HG02623 (cell line): ENCODE measurements at regions not wholly inside any gene's neighbourhood (a gene's known extent, or its start where the extent isn't known, plus 50 kb on each side); places are given as distances from the start of the nearest gene placed in this dataset.

Experiments used
- ATAC-seq: cut with Tn5 transposase; IDR thresholded peaks from one replicate; pipeline ENCODE4 v1.9.1; 2021; ENCODE audit warnings: moderate library complexity; ENCODE audit not compliant: unreplicated experiment

DNA sequence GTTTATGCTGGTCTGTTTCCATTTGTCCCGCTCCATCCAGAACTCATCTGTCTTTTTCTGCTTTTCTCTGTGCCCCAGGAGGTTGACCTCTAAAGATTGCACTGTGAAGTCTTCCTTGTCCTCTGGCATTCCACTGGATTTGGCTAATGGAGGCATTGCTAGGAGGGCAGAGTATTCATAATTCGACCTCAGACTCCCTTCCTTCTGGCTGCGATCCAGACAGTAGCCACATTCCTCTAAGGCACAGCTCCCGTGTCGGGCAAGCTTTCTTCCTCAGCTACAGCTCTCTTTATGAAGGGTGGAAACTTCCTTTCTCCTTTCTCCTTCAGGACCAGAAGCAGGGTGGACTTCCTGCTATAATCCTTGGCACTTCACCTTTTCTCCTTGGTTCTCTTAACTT, 175.9 kb downstream of the BAMBI start:
- no peak for ATAC-seq

GRCh38 chr10:28857164-28857563, 179.8 kb downstream of the BAMBI start:
- no peak for ATAC-seq

- no peak for ATAC-seq
Observed at GRCh38 chr10:28858646-28859045, 181.3 kb downstream of the BAMBI start.

DNA sequence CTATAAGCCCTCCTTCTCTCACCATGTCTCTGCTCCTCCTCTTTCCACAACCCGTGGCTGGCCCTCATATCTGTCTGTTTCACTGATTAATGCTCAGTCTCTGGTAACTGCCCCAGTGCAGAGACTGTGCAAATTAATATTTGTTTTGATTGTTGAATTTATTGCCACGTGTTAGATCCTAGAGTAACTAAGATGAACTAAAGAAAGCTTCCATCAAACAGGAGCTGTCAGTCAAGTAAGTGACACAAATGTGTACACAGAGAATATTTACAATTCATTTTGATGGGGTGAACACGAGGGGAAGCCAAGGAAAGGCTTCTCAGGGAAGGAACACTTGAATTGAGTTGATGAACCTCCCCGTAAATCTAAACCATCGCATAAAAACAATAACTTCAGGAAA, 182.5 kb downstream of the BAMBI start:
- ATAC-seq = no peak

DNA sequence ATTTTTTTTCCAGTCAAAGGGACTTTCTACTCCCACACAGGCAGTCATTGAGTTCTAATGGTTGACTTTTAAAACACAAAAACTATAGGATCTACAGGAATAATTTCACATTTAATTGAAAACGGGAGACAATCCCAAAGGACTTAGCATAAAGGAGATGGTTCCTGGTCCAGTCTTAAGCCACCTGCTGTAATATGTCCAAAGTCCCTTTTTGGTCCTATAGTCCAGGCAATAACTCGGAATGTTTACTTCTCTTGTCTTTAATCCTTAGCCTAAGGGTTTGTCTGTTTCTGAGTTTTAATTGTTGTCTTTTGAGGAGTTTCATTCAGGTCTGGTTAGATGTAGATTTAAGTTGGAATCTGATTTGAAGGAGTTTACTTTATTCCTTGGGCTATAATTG, 184.9 kb downstream of the BAMBI start:
- ATAC-seq = no peak

- ATAC-seq = no peak
Observed at GRCh38 chr10:28869606-28870201, 192.4 kb downstream of the BAMBI start.

DNA sequence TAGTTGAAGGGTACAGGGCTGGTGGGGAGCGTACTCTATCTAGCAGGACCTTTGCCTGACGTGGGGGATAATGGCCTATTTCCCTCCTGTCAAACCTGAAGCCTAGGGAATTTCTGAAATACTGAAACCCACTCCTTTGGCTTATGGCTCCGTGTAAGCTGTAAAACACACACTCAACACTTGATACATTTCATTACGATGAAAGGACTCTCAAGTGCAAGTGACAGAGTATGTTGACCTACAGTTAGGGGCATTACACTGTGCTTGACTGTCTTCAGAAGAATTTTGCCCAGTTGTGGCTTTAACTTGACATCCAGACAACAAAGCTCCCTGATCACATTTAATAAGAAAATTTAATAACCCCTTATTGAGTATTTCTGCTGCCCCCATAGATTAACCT, 194.3 kb downstream of the BAMBI start:
- ATAC-seq = no peak

GRCh38 chr10:28872587-28873165, 195.4 kb downstream of the BAMBI start:
- ATAC-seq = no peak

- no peak for ATAC-seq
Observed at GRCh38 chr10:28873540-28873939, 196.2 kb downstream of the BAMBI start.

GRCh38 chr10:28874210-28874609, 196.9 kb downstream of the BAMBI start:
- no peak for ATAC-seq

DNA sequence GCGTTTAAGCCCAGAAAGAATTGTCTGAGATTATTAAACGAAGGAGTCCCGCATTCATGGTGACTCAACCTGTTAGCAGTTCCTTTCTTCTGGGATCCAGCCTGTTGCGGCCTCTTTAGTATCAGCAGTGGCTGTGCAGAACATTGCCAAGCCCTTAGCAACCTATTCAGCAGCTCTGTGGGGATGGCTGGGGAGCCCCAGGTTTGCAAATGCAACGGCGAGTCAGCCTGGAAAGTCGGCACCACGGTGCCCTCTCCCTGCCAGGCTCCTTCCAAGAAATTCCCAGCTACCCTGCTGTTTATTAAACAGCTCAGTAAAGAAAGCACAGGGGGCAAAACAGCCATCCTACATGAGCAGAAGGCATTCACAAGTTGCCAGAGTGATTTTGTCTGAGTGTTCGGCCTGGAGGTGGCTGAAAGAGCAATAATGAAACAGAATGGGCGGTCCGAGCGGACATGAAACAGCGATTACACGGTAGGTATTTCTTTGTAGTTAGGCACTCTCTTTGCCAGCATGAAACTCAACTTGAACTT, 198.3 kb downstream of the BAMBI start:
- ATAC-seq = no peak

GRCh38 chr10:28878236-28878970, 201.1 kb downstream of the BAMBI start:
- ATAC-seq = no peak

- ATAC-seq = no peak
Observed at GRCh38 chr10:28879246-28879645, 201.9 kb downstream of the BAMBI start.

GRCh38 chr10:28879875-28880682, 202.8 kb downstream of the BAMBI start:
- no peak for ATAC-seq

GRCh38 chr10:28880683-28880950, 203.3 kb downstream of the BAMBI start:
- no peak for ATAC-seq

GRCh38 chr10:28881171-28881882, 204.0 kb downstream of the BAMBI start:
- ATAC-seq = no peak

GRCh38 chr10:28883741-28884423, 206.6 kb downstream of the BAMBI start:
- ATAC-seq = no peak

- ATAC-seq = no peak
Observed at GRCh38 chr10:28890121-28890950, 213.0 kb downstream of the BAMBI start.

DNA sequence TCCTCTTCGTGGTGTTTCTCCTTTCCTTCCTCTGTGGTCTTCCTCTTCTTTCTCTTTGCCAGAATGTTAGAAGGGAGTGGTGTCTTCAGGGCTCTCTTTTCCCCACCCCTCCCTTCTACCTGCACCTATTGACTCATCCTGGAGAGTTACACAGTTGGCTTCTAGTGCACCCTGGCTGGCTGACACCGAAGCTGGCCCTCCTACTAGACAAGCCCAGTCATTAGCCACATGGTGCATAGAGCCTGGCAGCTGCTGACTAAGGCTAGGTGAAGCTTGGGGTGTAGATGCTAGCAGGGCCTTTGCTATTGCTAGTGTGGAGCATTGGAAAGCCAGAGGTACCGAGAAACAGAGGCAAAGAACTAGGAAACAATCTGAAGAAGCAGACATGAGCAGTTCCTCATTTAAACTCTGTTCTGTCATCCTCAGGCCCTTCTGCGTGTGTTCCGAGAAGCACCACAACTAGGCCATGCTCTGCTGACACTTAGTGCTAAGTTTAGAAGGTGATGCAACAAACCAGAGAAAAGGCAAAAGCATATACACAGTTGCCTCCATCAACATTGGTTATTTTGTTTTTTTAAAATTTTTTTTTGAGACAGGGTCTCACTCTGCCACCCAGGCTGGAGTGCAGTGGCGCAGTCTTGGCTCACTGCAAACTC, 213.9 kb downstream of the BAMBI start:
- no peak for ATAC-seq
